GM12872 (cell line): ENCODE measurements at regions not wholly inside any gene's neighbourhood (a gene's known extent, or its start where the extent isn't known, plus 50 kb on each side); places are given as distances from the start of the nearest gene placed in this dataset.

Experiments used
- TF ChIP-seq, protein P1 (sequence below): IDR thresholded peaks from 3 replicates; pipeline ENCODE4 v1.5.1; 2011; ENCODE audit warnings: low read depth, mild to moderate bottlenecking, low read length, moderate library complexity; ENCODE audit not compliant: insufficient read depth

GRCh38 chr20:24745206-24745605, 203.9 kb upstream of the CST7 start:
- TF ChIP-seq, protein P1, sequence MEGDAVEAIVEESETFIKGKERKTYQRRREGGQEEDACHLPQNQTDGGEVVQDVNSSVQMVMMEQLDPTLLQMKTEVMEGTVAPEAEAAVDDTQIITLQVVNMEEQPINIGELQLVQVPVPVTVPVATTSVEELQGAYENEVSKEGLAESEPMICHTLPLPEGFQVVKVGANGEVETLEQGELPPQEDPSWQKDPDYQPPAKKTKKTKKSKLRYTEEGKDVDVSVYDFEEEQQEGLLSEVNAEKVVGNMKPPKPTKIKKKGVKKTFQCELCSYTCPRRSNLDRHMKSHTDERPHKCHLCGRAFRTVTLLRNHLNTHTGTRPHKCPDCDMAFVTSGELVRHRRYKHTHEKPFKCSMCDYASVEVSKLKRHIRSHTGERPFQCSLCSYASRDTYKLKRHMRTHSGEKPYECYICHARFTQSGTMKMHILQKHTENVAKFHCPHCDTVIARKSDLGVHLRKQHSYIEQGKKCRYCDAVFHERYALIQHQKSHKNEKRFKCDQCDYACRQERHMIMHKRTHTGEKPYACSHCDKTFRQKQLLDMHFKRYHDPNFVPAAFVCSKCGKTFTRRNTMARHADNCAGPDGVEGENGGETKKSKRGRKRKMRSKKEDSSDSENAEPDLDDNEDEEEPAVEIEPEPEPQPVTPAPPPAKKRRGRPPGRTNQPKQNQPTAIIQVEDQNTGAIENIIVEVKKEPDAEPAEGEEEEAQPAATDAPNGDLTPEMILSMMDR = no peak

DNA sequence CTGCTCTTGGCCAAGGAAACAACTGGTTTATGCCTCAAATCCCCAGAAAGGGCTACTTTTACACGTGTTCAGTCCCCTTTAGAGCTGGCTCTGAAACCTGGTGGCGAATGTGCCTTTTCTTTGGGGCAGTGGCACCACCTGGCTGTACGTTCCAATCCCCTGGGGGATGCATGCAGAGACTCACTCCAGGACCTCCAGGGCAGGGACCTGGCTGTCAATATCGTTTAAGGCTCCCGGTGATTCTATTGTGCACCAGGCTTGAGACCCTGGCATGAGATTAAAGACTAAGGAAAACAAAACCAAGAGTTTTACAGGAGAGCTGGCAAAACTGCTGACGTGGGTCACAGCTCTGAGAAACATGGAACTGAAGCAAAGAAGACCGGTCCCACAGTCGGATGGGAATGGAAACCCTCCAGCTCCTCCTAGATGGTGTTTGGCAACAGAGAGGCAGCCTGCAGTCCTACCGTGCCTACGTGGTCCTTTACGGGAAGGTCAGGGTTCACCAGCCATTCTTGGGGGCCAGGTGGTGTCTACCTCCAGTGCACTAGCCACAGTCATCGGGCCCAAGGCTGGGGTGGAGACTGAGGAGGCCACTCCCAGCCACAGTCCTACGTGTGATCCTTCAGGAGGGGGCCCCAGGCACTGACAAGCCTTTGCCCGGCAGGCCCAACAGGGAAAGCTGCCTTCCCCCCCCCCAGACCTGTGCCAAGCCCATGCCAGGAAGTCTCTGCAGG, 203.3 kb upstream of the CST7 start:
- TF ChIP-seq, protein P1 = no peak

GRCh38 chr20:24746351-24746685, 202.8 kb upstream of the CST7 start:
- TF ChIP-seq, protein P1 = no peak

- TF ChIP-seq, protein P1 = no peak
Observed at GRCh38 chr20:24747010-24747712, 201.9 kb upstream of the CST7 start.

- TF ChIP-seq, protein P1 = no peak
Observed at GRCh38 chr20:24747881-24748595, 201.0 kb upstream of the CST7 start.

DNA sequence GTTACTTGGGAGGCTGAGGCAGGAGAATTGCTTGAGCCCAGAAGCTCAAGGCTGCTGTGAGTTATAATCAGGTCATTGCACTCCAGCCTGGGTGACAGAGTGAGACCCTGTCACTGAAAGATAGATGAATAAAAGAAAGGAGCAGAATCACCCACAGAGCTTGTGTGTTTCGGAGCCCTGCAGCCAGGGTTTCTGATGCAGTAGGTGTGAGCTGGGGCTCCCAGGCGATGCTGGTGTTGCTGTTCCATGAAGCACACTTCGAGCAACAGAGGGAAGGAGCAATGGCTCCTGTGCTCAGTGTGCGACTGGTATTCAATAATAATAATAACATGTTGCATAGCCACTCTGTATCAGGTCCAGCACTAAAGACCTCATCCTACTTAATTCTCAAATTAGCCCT, 197.5 kb upstream of the CST7 start:
- TF ChIP-seq, protein P1 = no peak

- TF ChIP-seq, protein P1 = no peak
Observed at GRCh38 chr20:24752612-24753011, 196.5 kb upstream of the CST7 start.
